IMR-90 (cell line): ENCODE measurements at regions not wholly inside any gene's neighbourhood (a gene's known extent, or its start where the extent isn't known, plus 50 kb on each side); places are given as distances from the start of the nearest gene placed in this dataset.

Experiments used
- BHLHE40 ChIP-seq: fragments of 150-350 bp; IDR thresholded peaks from 2 replicates; pipeline ENCODE4 v1.6.1; 2016; ENCODE audit warnings: mild to moderate bottlenecking, low read depth, low read length
- CHD1 ChIP-seq: IDR thresholded peaks from 2 replicates; pipeline ENCODE4 v1.6.1; 2012; ENCODE audit warnings: low read depth, low read length, improper control_type of control experiment
- CTCF ChIP-seq: conservative IDR thresholded peaks from 2 replicates; pipeline ENCODE4 v1.5.1; 2012; ENCODE audit warnings: mild to moderate bottlenecking, low read depth, low read length, improper control_type of control experiment
- FOS ChIP-seq: fragments of 150-350 bp; IDR thresholded peaks from 2 replicates; pipeline ENCODE4 v1.6.1; 2016; ENCODE audit warnings: low read depth, low read length
- MXI1 ChIP-seq: IDR thresholded peaks from 2 replicates; pipeline ENCODE4 v1.6.1; 2012; ENCODE audit warnings: low read depth, mild to moderate bottlenecking, low read length, moderate library complexity, borderline replicate concordance
- POLR2A ChIP-seq: IDR thresholded peaks from 2 replicates; pipeline ENCODE4 v1.6.1; 2012; ENCODE audit warnings: mild to moderate bottlenecking, low read depth, low read length
- RAD21 ChIP-seq: IDR thresholded peaks from 2 replicates; pipeline ENCODE4 v1.6.1; 2012; ENCODE audit warnings: low read length, improper control_type of control experiment
- RFX5 ChIP-seq: IDR thresholded peaks from 2 replicates; pipeline ENCODE4 v1.8.0; 2012; ENCODE audit warnings: low read depth, mild to moderate bottlenecking, low read length, moderate library complexity

- TF ChIP-seq FOS (no peak), CTCF (no peak), POLR2A (no peak), MXI1 (no peak), CHD1 (no peak), BHLHE40 (no peak), RAD21 (no peak), RFX5 (no peak)
These were observed 1957.5 kb upstream of the DEFB115 start for GRCh38 chr20:29299811-29300578.
